ENCODE measurements at regions not wholly inside any gene's neighbourhood (a gene's known extent, or its start where the extent isn't known, plus 50 kb on each side); places are given as distances from the start of the nearest gene placed in this dataset.

- DNase-seq (ENCODE audit: extremely low read depth in 1 of 2, low read depth in 1 of 2), result no peak
Observed at GRCh38 chr15:47383102-47383501, 334.2 kb upstream of the SEMA6D start.

GRCh38 chr15:47383801-47384200 is 333.5 kb upstream of the SEMA6D start:
- no peak for DNase-seq (ENCODE audit: extremely low read depth in 1 of 2, low read depth in 1 of 2)

- no peak for DNase-seq (ENCODE audit: extremely low read depth in 1 of 2, low read depth in 1 of 2)
Observed at GRCh38 chr15:47384341-47384740, 333.0 kb upstream of the SEMA6D start.

- no peak for DNase-seq (ENCODE audit: extremely low read depth in 1 of 2, low read depth in 1 of 2)
Observed at GRCh38 chr15:47384776-47385175, 332.5 kb upstream of the SEMA6D start.

GRCh38 chr15:47386459-47386858 is 330.8 kb upstream of the SEMA6D start:
- no peak for DNase-seq (ENCODE audit: extremely low read depth in 1 of 2, low read depth in 1 of 2)

- DNase-seq (ENCODE audit: extremely low read depth in 1 of 2, low read depth in 1 of 2), result no peak
Observed at GRCh38 chr15:47388299-47388698, 329.0 kb upstream of the SEMA6D start.

- no peak for DNase-seq (ENCODE audit: extremely low read depth in 1 of 2, low read depth in 1 of 2)
Observed at GRCh38 chr15:47390208-47390765, 327.0 kb upstream of the SEMA6D start.

GRCh38 chr15:47394286-47394809 is 323.0 kb upstream of the SEMA6D start:
- no peak for DNase-seq (ENCODE audit: extremely low read depth in 1 of 2, low read depth in 1 of 2)

- DNase-seq (ENCODE audit: extremely low read depth in 1 of 2, low read depth in 1 of 2), result no peak
Observed at GRCh38 chr15:47395076-47395475, 322.2 kb upstream of the SEMA6D start.

GRCh38 chr15:47397655-47398054 is 319.6 kb upstream of the SEMA6D start:
- DNase-seq (ENCODE audit: extremely low read depth in 1 of 2, low read depth in 1 of 2), result no peak

- no peak for DNase-seq (ENCODE audit: extremely low read depth in 1 of 2, low read depth in 1 of 2)
Observed at GRCh38 chr15:47398132-47398531, 319.2 kb upstream of the SEMA6D start.

GRCh38 chr15:47398594-47398993 is 318.7 kb upstream of the SEMA6D start:
- no peak for DNase-seq (ENCODE audit: extremely low read depth in 1 of 2, low read depth in 1 of 2)

- DNase-seq (ENCODE audit: extremely low read depth in 1 of 2, low read depth in 1 of 2), result no peak
Observed at GRCh38 chr15:47399100-47399499, 318.2 kb upstream of the SEMA6D start.

- DNase-seq (ENCODE audit: extremely low read depth in 1 of 2, low read depth in 1 of 2), result no peak
Observed at GRCh38 chr15:47400603-47401002, 316.7 kb upstream of the SEMA6D start.

GRCh38 chr15:47401427-47401826 is 315.9 kb upstream of the SEMA6D start:
- no peak for DNase-seq (ENCODE audit: extremely low read depth in 1 of 2, low read depth in 1 of 2)

- no peak for DNase-seq (ENCODE audit: extremely low read depth in 1 of 2, low read depth in 1 of 2)
Observed at GRCh38 chr15:47402829-47403228, 314.5 kb upstream of the SEMA6D start.

- no peak for DNase-seq (ENCODE audit: extremely low read depth in 1 of 2, low read depth in 1 of 2)
Observed at GRCh38 chr15:47404877-47405276, 312.4 kb upstream of the SEMA6D start.

GRCh38 chr15:47405365-47406162 is 311.7 kb upstream of the SEMA6D start:
- no peak for DNase-seq (ENCODE audit: extremely low read depth in 1 of 2, low read depth in 1 of 2)

- DNase-seq (ENCODE audit: extremely low read depth in 1 of 2, low read depth in 1 of 2), result no peak
Observed at GRCh38 chr15:47407692-47408091, 309.6 kb upstream of the SEMA6D start.

GRCh38 chr15:47409038-47409437 is 308.3 kb upstream of the SEMA6D start:
- no peak for DNase-seq (ENCODE audit: extremely low read depth in 1 of 2, low read depth in 1 of 2)

GRCh38 chr15:47409600-47409999 is 307.7 kb upstream of the SEMA6D start:
- DNase-seq (ENCODE audit: extremely low read depth in 1 of 2, low read depth in 1 of 2), result no peak

GRCh38 chr15:47410247-47410646 is 307.1 kb upstream of the SEMA6D start:
- DNase-seq (ENCODE audit: extremely low read depth in 1 of 2, low read depth in 1 of 2), result no peak
